ENCODE measurements at regions not wholly inside any gene's neighbourhood (a gene's known extent, or its start where the extent isn't known, plus 50 kb on each side); places are given as distances from the start of the nearest gene placed in this dataset.

- Histone ChIP-seq H3K4me3 (no peak overlapping the region), H3K9me3 (no peaks in the 10 kb centered on the region), H3K27me3 (peaks cover 0 to 7% of the 10 kb centered on the region in 2 donors), H3K27ac (no peak overlapping the region), H3K4me1 (no peaks in the 10 kb centered on the region), H3K36me3 (no peaks in the 10 kb centered on the region)
- TF ChIP-seq, protein P1, sequence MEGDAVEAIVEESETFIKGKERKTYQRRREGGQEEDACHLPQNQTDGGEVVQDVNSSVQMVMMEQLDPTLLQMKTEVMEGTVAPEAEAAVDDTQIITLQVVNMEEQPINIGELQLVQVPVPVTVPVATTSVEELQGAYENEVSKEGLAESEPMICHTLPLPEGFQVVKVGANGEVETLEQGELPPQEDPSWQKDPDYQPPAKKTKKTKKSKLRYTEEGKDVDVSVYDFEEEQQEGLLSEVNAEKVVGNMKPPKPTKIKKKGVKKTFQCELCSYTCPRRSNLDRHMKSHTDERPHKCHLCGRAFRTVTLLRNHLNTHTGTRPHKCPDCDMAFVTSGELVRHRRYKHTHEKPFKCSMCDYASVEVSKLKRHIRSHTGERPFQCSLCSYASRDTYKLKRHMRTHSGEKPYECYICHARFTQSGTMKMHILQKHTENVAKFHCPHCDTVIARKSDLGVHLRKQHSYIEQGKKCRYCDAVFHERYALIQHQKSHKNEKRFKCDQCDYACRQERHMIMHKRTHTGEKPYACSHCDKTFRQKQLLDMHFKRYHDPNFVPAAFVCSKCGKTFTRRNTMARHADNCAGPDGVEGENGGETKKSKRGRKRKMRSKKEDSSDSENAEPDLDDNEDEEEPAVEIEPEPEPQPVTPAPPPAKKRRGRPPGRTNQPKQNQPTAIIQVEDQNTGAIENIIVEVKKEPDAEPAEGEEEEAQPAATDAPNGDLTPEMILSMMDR (IDR thresholded peaks at IDR 0.05): no peak
- no peak for DNase-seq
- intact Hi-C loops (cut with DNase I; ENCODE audit: low total_unique reads): no loop called here
These were observed 137.8 kb downstream of the TTLL2 start for GRCh38 chr6:167462514-167463312.

DNA sequence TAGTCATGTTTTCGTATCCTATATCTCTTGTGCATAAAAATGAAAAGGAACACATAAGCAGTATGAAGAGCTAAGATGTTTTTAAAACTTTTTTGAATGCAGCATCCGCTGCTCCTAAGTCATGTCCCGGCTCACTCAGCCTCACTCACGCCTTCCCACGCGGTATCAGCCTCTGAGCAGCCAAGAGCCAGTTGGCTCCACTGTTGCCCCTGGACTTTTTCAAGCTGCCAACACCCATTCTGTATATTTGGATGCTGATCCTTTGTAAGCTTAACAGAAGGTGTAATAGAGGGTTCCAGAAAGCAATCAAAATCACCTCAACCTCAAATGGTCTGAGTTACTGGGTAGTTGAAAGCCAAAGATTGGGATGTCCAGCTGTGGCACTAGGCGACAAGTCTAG, 139.3 kb downstream of the TTLL2 start:
- no peak overlapping the region for H3K4me3 ChIP-seq
- no peaks in the 10 kb centered on the region for H3K36me3 ChIP-seq
- no peaks in the 10 kb centered on the region for H3K4me1 ChIP-seq
- H3K9me3 ChIP-seq: no peaks in the 10 kb centered on the region
- DNase-seq: no peak
- TF ChIP-seq, protein P1 (IDR thresholded peaks at IDR 0.05): no peak
- H3K27ac ChIP-seq: no peak overlapping the region
- peaks cover 0 to 4% of the 10 kb centered on the region in 2 donors for H3K27me3 ChIP-seq
- intact Hi-C loops (cut with DNase I; ENCODE audit: low total_unique reads): no loop called here

GRCh38 chr6:167465482-167465881, 140.6 kb downstream of the TTLL2 start:
- Histone ChIP-seq H3K27ac (no peak overlapping the region), H3K36me3 (no peaks in the 10 kb centered on the region), H3K27me3 (peaks cover 0 to 4% of the 10 kb centered on the region in 2 donors), H3K4me3 (no peak overlapping the region), H3K4me1 (no peaks in the 10 kb centered on the region), H3K9me3 (no peaks in the 10 kb centered on the region)
- TF ChIP-seq, protein P1 (IDR thresholded peaks at IDR 0.05): no peak
- DNase-seq: no peak
- intact Hi-C loops (cut with DNase I; ENCODE audit: low total_unique reads): no loop called here

DNA sequence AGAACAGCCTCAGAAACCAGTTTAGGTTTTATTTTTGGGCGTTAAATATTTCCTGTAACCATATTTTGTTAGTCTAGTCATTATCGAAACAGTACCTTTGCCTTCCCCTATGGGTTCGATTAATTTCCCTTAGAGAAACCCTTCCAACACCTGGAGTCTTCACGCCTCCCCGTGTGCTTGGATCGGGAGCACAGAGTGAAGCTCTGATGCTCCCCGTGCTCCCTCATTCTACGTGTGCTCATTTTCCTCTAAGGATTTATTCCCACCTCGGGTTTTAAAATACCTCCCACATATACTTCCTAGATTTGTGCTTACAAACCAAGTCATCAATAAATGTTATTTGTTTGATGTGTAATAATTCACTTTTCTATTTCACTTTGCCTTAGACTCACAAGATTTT, 142.4 kb downstream of the TTLL2 start:
- no peaks in the 10 kb centered on the region for H3K36me3 ChIP-seq
- no peak overlapping the region for H3K4me3 ChIP-seq
- no peak for DNase-seq
- intact Hi-C loops (cut with DNase I; ENCODE audit: low total_unique reads): no loop called here
- H3K27ac ChIP-seq: no peak overlapping the region
- H3K9me3 ChIP-seq: no peaks in the 10 kb centered on the region
- H3K27me3 ChIP-seq: no peaks in the 10 kb centered on the region
- no peaks in the 10 kb centered on the region for H3K4me1 ChIP-seq
- TF ChIP-seq, protein P1 (IDR thresholded peaks at IDR 0.05): no peak

- H3K9me3 ChIP-seq: no peaks in the 10 kb centered on the region
- TF ChIP-seq, protein P1 (IDR thresholded peaks at IDR 0.05): no peak
- no peak for DNase-seq
- peaks cover 0 to 4% (median 1%) of the 10 kb centered on the region in 4 donors for H3K4me1 ChIP-seq
- no peaks in the 10 kb centered on the region for H3K36me3 ChIP-seq
- H3K27ac ChIP-seq: no peak overlapping the region
- intact Hi-C loops (cut with DNase I; ENCODE audit: low total_unique reads): no loop called here
- no peaks in the 10 kb centered on the region for H3K27me3 ChIP-seq
- no peak overlapping the region for H3K4me3 ChIP-seq
These were observed 143.0 kb downstream of the TTLL2 start for GRCh38 chr6:167467793-167468431.
